ENCODE measurements at regions not wholly inside any gene's neighbourhood (a gene's known extent, or its start where the extent isn't known, plus 50 kb on each side); places are given as distances from the start of the nearest gene placed in this dataset.
"Not testable (repeated sequence)": the region's sequence is repeated elsewhere in the genome, so short reads cannot be mapped to it uniquely, and the experiment has no call there.

- DNase-seq, result no peak
Observed at GRCh38 chrX:3550871-3551270, 162.6 kb downstream of the PRKX start.

GRCh38 chrX:3550160-3550751 lies 163.2 kb downstream of the PRKX start:
- DNase-seq, result peak; percentile 25

GRCh38 chrX:3549411-3549911 lies 164.0 kb downstream of the PRKX start:
- peak; percentile 54 for DNase-seq

GRCh38 chrX:3548765-3549391 lies 164.6 kb downstream of the PRKX start:
- DNase-seq, result peak; percentile 78

- no peak for DNase-seq
Observed at GRCh38 chrX:3545901-3546300, 167.5 kb downstream of the PRKX start.

- DNase-seq, result no peak
Observed at GRCh38 chrX:3541336-3541735, 172.1 kb downstream of the PRKX start.

- no peak for DNase-seq
Observed at GRCh38 chrX:3540105-3540504, 173.3 kb downstream of the PRKX start.

GRCh38 chrX:3532581-3533085 lies 180.8 kb downstream of the PRKX start:
- DNase-seq, result no peak

- not testable (repeated sequence) for DNase-seq
Observed at GRCh38 chrX:3531435-3531834, 182.0 kb downstream of the PRKX start.

GRCh38 chrX:3529466-3530010 lies 183.1 kb upstream of the MXRA5 start:
- no peak for DNase-seq

GRCh38 chrX:3527811-3528210 lies 181.4 kb upstream of the MXRA5 start:
- no peak for DNase-seq

- no peak for DNase-seq
Observed at GRCh38 chrX:3527166-3527565, 180.7 kb upstream of the MXRA5 start.

GRCh38 chrX:3526731-3527130 lies 180.3 kb upstream of the MXRA5 start:
- no peak for DNase-seq

- DNase-seq, result no peak
Observed at GRCh38 chrX:3526071-3526470, 179.6 kb upstream of the MXRA5 start.

GRCh38 chrX:3522101-3522650 lies 175.7 kb upstream of the MXRA5 start:
- DNase-seq, result no peak

GRCh38 chrX:3521396-3521795 lies 174.9 kb upstream of the MXRA5 start:
- DNase-seq, result no peak

- DNase-seq, result no peak
Observed at GRCh38 chrX:3520982-3521381, 174.5 kb upstream of the MXRA5 start.

GRCh38 chrX:3520458-3520857 lies 174.0 kb upstream of the MXRA5 start:
- DNase-seq, result no peak

GRCh38 chrX:3519384-3519783 lies 172.9 kb upstream of the MXRA5 start:
- DNase-seq, result not testable (repeated sequence)

- DNase-seq, result no peak
Observed at GRCh38 chrX:3518870-3519269, 172.4 kb upstream of the MXRA5 start.

GRCh38 chrX:3516051-3516541 lies 169.6 kb upstream of the MXRA5 start:
- DNase-seq, result no peak

- no peak for DNase-seq
Observed at GRCh38 chrX:3514996-3515395, 168.5 kb upstream of the MXRA5 start.

- DNase-seq, result peak; percentile 78
Observed at GRCh38 chrX:3512150-3512549, 165.7 kb upstream of the MXRA5 start.

GRCh38 chrX:3509934-3510333 lies 163.5 kb upstream of the MXRA5 start:
- no peak for DNase-seq

All from NCI-H2171 treated with DMSO at 0.1 percent for 48 hours (cell line).